ENCODE measurements at regions not wholly inside any gene's neighbourhood (a gene's known extent, or its start where the extent isn't known, plus 50 kb on each side); places are given as distances from the start of the nearest gene placed in this dataset.

DNA sequence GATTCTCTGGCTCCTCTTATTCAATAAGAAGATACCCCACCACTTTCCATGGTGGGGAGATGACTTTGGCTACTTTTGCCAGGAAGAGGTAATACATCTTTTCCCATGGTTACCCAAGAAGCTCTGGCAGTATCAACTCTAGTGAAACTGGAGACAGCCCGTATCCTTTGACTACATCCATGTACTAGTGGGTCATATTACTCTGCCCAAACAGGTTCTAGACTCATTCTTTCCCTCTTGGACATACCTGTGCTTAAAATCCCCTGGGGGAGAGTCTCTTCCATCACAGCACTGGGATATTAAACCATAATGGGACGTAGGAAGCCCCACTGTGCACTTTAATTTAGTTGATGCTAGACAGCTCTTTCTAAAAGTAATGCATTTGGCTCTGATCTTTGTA lies 144.7 kb upstream of the KLF12 start:
- CTCF ChIA-PET (ENCODE audit: partially characterized antibody) = interaction anchor here (0.6 to 2.9 kb wide), 3 partner anchors 8 to 435 kb away, joined by 3 to 13 read pairs (median 5); no protein-coding TSS in a partner anchor
- 91% methylated on average over 2 of the region's 2 CpGs; no CpG with 5 or more reads in 1 of the 2 experiments for WGBS, 2 experiments (ENCODE audit: extremely low coverage in 1 of 2, insufficient coverage in 1 of 2, insufficient read length in 1 of 2, insufficient replicate concordance in 2 of 2, low coverage in 1 of 2, low lambda C conversion rate in 2 of 2, missing lambda C conversion rate in 1 of 2)
- Histone ChIP-seq H2BK20ac (ENCODE audit: low read length) (no peak overlapping the region), H3K4me3 (ENCODE audit: extremely low read depth in 1 of 4, insufficient read depth in 2 of 4, low read depth in 3 of 4, low read length in 4 of 4) (no peak overlapping the region), H4K5ac (ENCODE audit: insufficient read length, low read depth, low read length) (no peak overlapping the region), H4K8ac (ENCODE audit: extremely low read depth, insufficient read depth, low read length) (no peak overlapping the region), H3K4ac (replicated peaks; ENCODE audit: insufficient read length, low read depth, low read length) (no peak overlapping the region), H3K79me2 (ENCODE audit: control insufficient read depth in 1 of 2, insufficient read depth in 2 of 2, low read length in 2 of 2) (no peaks in the 10 kb centered on the region), H2BK120ac (replicated peaks; ENCODE audit: low read depth, low read length) (no peak overlapping the region), H4K91ac (replicated peaks; ENCODE audit: insufficient read length, low read length) (no peak overlapping the region), H2BK12ac (ENCODE audit: low read depth, low read length) (no peak overlapping the region), H3K36me3 (ENCODE audit: control insufficient read depth in 2 of 4, insufficient read depth in 4 of 4, low read length in 3 of 4) (no peaks in the 10 kb centered on the region; a peak in 1 of 8 replicates), H3K18ac (ENCODE audit: extremely low read depth, low read length) (no peak overlapping the region), H3K23me2 (ENCODE audit: low read depth, low read length) (no peaks in the 10 kb centered on the region), H3K9me3 (ENCODE audit: insufficient read depth in 2 of 2, low read depth in 1 of 2, low read length in 1 of 2) (no peaks in the 10 kb centered on the region), H4K20me1 (replicated peaks in 1 of 2; ENCODE audit: control insufficient read depth in 1 of 2, insufficient read depth in 2 of 2, low read length in 2 of 2) (no peaks in the 10 kb centered on the region), H3K23ac (ENCODE audit: insufficient read length) (no peak overlapping the region), H3K14ac (ENCODE audit: insufficient read length) (no peak overlapping the region), H2BK5ac (ENCODE audit: low read depth, low read length) (no peak overlapping the region), H3K56ac (replicated peaks; ENCODE audit: insufficient read length, low read depth, low read length) (no peak overlapping the region), H2AK5ac (ENCODE audit: low read depth, low read length) (no peak overlapping the region), H2BK15ac (ENCODE audit: low read length) (no peak overlapping the region), H3K27ac (ENCODE audit: low read depth, low read length) (no peak overlapping the region), H3K4me1 (replicated peaks in 1 of 4; ENCODE audit: control insufficient read depth in 3 of 4, insufficient read depth in 4 of 4, low read length in 3 of 4) (no peaks in the 10 kb centered on the region), H3K4me2 (ENCODE audit: insufficient read depth in 1 of 2, low read depth in 2 of 2, low read length in 2 of 2) (no peak overlapping the region), H3K79me1 (ENCODE audit: low read depth, low read length) (no peaks in the 10 kb centered on the region), H2AFZ (ENCODE audit: low read length) (no peak overlapping the region), H3K27me3 (replicated peaks in 1 of 4; ENCODE audit: control insufficient read depth in 3 of 4, extremely low read depth in 1 of 4, insufficient read depth in 3 of 4, low read length in 3 of 4) (no peaks in the 10 kb centered on the region), H3K9ac (replicated peaks in 1 of 4; ENCODE audit: extremely low read depth in 1 of 4, low read depth in 3 of 4, low read length in 3 of 4) (no peak overlapping the region)
- FAIRE-seq (no peak), DNase-seq (ENCODE audit: low read depth in 1 of 2, low spot score in 2 of 2) (no peak)
- TF ChIP-seq SP2 (IDR thresholded peaks at IDR 0.05; ENCODE audit: low read length) (no peak), RFX5 (IDR thresholded peaks at IDR 0.05; ENCODE audit: borderline replicate concordance, low read depth, low read length) (no peak), MAX (IDR thresholded peaks at IDR 0.05) (no peak)
- POLR2A ChIA-PET (ENCODE audit: partially characterized antibody) = interaction anchor here (1.0 kb wide), 1 partner anchor 8 kb away, joined by 4 read pairs; no protein-coding TSS in a partner anchor
